Gastroesophageal sphincter (tissue), 3 donors: ENCODE measurements at regions not wholly inside any gene's neighbourhood (a gene's known extent, or its start where the extent isn't known, plus 50 kb on each side); places are given as distances from the start of the nearest gene placed in this dataset.

Source experiments
- CTCF ChIP-seq, 4 experiments: fragments of 200-600 bp in 2 of 4; fragments of 450-650 bp in 2 of 4; sonication (generic) in 1 of 4; IDR thresholded peaks; one replicate each; pipeline ENCODE4 v1.5.1; 2017 to 2019; ENCODE audit warnings: antibody characterized with exemption in 4 of 4, mild to moderate bottlenecking in 2 of 4, moderate library complexity in 2 of 4
- POLR2A ChIP-seq, 2 donors: fragments of 450-650 bp; IDR thresholded peaks; one replicate each; pipeline ENCODE4 v1.6.1; 2017; ENCODE audit warnings: antibody characterized with exemption in 2 of 2, mild to moderate bottlenecking in 2 of 2, moderate library complexity in 1 of 2

- TF ChIP-seq POLR2A (IDR thresholded peaks at IDR 0.05) (no peak), CTCF (IDR thresholded peaks at IDR 0.05) (no peak)
Observed at GRCh38 chr16:6605490-6605889, 727.2 kb upstream of the RBFOX1 start.
